ENCODE measurements at regions not wholly inside any gene's neighbourhood (a gene's known extent, or its start where the extent isn't known, plus 50 kb on each side); places are given as distances from the start of the nearest gene placed in this dataset.

- TF ChIP-seq TAF1 (IDR thresholded peaks at IDR 0.05; ENCODE audit: low read depth, low read length): no peak
- TF ChIP-seq POLR2A (IDR thresholded peaks at IDR 0.05; ENCODE audit: low read depth, low read length): no peak
- no peak for TF ChIP-seq POU2F2 (IDR thresholded peaks at IDR 0.05; ENCODE audit: low read depth, low read length)
- no peak for TF ChIP-seq POLR2AphosphoS5 (IDR thresholded peaks at IDR 0.05; ENCODE audit: low read depth, low read length)
- no peak for TF ChIP-seq PAX5 (IDR thresholded peaks at IDR 0.05; ENCODE audit: insufficient read depth, low read length, severe bottlenecking)
- no peak for TF ChIP-seq SPI1 (IDR thresholded peaks at IDR 0.05; ENCODE audit: low read depth, low read length)
These were observed 786.5 kb downstream of the LRRIQ3 start for GRCh38 chr1:73411479-73411878.
